HL-60 (cell line): ENCODE measurements at regions not wholly inside any gene's neighbourhood (a gene's known extent, or its start where the extent isn't known, plus 50 kb on each side); places are given as distances from the start of the nearest gene placed in this dataset.
A peak's percentile ranks its signal among the peaks of the same experiment; 100 is the strongest.

Source experiments
- GABPA ChIP-seq: IDR thresholded peaks from 2 replicates; pipeline ENCODE4 v1.6.1; 2012; ENCODE audit warnings: low read depth
- POLR2AphosphoS5 ChIP-seq: IDR thresholded peaks from 2 replicates; pipeline ENCODE4 v1.6.1; 2012; ENCODE audit warnings: low read depth
- SPI1 ChIP-seq: IDR thresholded peaks from 2 replicates; pipeline ENCODE4 v1.6.1; 2012; ENCODE audit warnings: low read depth, mild to moderate bottlenecking, borderline replicate concordance
- TF ChIP-seq, protein P1 (sequence below): IDR thresholded peaks from one replicate; pipeline ENCODE4 v1.5.1; 2011; ENCODE audit warnings: low read length, control low read depth, inconsistent platforms; ENCODE audit not compliant: insufficient read depth

DNA sequence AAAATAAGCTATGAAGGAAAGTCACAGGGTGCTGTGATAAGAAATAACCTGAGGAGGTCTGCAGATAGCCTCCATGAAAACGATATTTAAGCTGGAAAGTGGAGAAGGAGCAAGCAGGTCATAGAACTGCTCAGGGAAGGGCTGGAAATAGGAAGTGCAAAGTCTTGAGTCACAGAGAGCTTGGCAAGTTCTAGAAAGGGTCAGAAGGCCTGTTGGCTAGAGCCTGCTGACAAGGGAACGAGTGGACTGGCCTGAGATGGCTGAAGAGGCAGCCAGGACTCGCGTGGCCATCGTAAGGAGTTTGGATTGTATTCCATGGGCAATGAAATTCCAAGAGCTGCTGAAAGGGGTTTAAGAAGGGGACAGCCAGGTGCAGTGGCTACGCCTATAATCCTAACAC is 64.7 kb upstream of the IL12A start:
- TF ChIP-seq, protein P1, sequence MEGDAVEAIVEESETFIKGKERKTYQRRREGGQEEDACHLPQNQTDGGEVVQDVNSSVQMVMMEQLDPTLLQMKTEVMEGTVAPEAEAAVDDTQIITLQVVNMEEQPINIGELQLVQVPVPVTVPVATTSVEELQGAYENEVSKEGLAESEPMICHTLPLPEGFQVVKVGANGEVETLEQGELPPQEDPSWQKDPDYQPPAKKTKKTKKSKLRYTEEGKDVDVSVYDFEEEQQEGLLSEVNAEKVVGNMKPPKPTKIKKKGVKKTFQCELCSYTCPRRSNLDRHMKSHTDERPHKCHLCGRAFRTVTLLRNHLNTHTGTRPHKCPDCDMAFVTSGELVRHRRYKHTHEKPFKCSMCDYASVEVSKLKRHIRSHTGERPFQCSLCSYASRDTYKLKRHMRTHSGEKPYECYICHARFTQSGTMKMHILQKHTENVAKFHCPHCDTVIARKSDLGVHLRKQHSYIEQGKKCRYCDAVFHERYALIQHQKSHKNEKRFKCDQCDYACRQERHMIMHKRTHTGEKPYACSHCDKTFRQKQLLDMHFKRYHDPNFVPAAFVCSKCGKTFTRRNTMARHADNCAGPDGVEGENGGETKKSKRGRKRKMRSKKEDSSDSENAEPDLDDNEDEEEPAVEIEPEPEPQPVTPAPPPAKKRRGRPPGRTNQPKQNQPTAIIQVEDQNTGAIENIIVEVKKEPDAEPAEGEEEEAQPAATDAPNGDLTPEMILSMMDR = no peak
- no peak for TF ChIP-seq POLR2AphosphoS5
- peak; percentile 40; the same call in 1 of the 2 replicates for TF ChIP-seq SPI1
- no peak for TF ChIP-seq GABPA
